K562 (cell line): ENCODE measurements at regions not wholly inside any gene's neighbourhood (a gene's known extent, or its start where the extent isn't known, plus 50 kb on each side); places are given as distances from the start of the nearest gene placed in this dataset.

Experiments
- ARID1B ChIP-seq: fragments of 450-650 bp; IDR thresholded peaks from 2 replicates; pipeline ENCODE4 v1.6.1; 2016; ENCODE audit warnings: antibody characterized with exemption, mild to moderate bottlenecking, inconsistent platforms
- BACH1 ChIP-seq: fragments of 200-800 bp; sonication (Bioruptor generic); IDR thresholded peaks from 2 replicates; pipeline ENCODE4 v1.6.1; 2016; ENCODE audit warnings: missing genetic modification characterization, missing compliant biosample characterization
- DPF2 ChIP-seq: fragments of 450-650 bp; IDR thresholded peaks from 2 replicates; pipeline ENCODE4 v1.6.1; 2016
- JUNB ChIP-seq: fragments of 450-650 bp; formaldehyde crosslinking; conservative IDR thresholded peaks from 2 replicates; pipeline ENCODE4 v1.4.0; 2020; ENCODE audit warnings: mild to moderate bottlenecking
- MEIS2 ChIP-seq: fragments of 450-650 bp; IDR thresholded peaks from 2 replicates; pipeline ENCODE4 v1.6.1; 2014; ENCODE audit warnings: mild to moderate bottlenecking; ENCODE audit not compliant: partially characterized antibody
- NCOR1 ChIP-seq: fragments of 450-650 bp; IDR thresholded peaks from 2 replicates; pipeline ENCODE4 v1.6.1; 2016; ENCODE audit warnings: mild to moderate bottlenecking, moderate library complexity
- PBX2 ChIP-seq, 2 experiments: IDR thresholded peaks in 1 of 2; conservative IDR thresholded peaks in 1 of 2; 2 replicates each; pipeline ENCODE4 v1.6.1; 2016; ENCODE audit warnings: low read depth in 2 of 2, mild to moderate bottlenecking in 1 of 2, missing compliant biosample characterization in 1 of 2, missing genetic modification characterization in 1 of 2, moderate library complexity in 1 of 2
- RFX1 ChIP-seq: fragments of 450-650 bp; IDR thresholded peaks from 2 replicates; pipeline ENCODE4 v1.6.1; 2016; ENCODE audit warnings: mild to moderate bottlenecking, moderate library complexity
- TEAD4 ChIP-seq, 2 experiments: sonication (generic) in 1 of 2; formaldehyde crosslinking in 1 of 2; IDR thresholded peaks; 2 replicates each; pipeline versions ENCODE4 v1.6.1 to v1.8.0; 2012 to 2022; ENCODE audit warnings: borderline replicate concordance in 1 of 2, inconsistent platforms in 1 of 2, low read length in 1 of 2, mild to moderate bottlenecking in 1 of 2, missing genetic modification reagents in 1 of 2
- THAP7 ChIP-seq: fragments of 250-450 bp; sonication (Bioruptor Pico); IDR thresholded peaks from 2 replicates; pipeline ENCODE4 v1.5.0; 2021
- ZBTB11 ChIP-seq, 3 experiments: fragments of 200-800 bp in 1 of 3; fragments of 250-450 bp in 1 of 3; fragments of 450-650 bp in 1 of 3; sonication (Bioruptor Pico) in 1 of 3; sonication (Bioruptor generic) in 1 of 3; formaldehyde crosslinking in 1 of 3; IDR thresholded peaks; 2 replicates each; pipeline versions ENCODE4 v1.6.1 to v1.8.0; 2016 to 2022; ENCODE audit warnings: mild to moderate bottlenecking in 2 of 3, missing genetic modification characterization in 2 of 3, missing compliant biosample characterization in 1 of 3, moderate library complexity in 1 of 3
- ZNF174 ChIP-seq: fragments of 250-450 bp; sonication (Bioruptor Pico); IDR thresholded peaks from 2 replicates; pipeline ENCODE4 v1.4.0; 2020; ENCODE audit warnings: mild to moderate bottlenecking
- ZNF280A ChIP-seq: fragments of 450-650 bp; IDR thresholded peaks from 2 replicates; pipeline ENCODE4 v1.6.1; 2018; ENCODE audit warnings: mild to moderate bottlenecking, low read depth; ENCODE audit not compliant: partially characterized antibody
- ZNF609 ChIP-seq: sonication (generic); formaldehyde crosslinking; IDR thresholded peaks from 2 replicates; pipeline ENCODE4 v1.8.1; 2023; ENCODE audit warnings: missing genetic modification reagents, mild to moderate bottlenecking, borderline replicate concordance

GRCh38 chrX:69232945-69233344 lies 67.7 kb upstream of the PJA1 start (continued):
- TF ChIP-seq MEIS2 (peak; percentile 76), NCOR1 (peak; percentile 41; the same call in 1 of the 2 replicates), RFX1 (no peak), BACH1 (tag) (no peak), THAP7 (CRISPR knock-in tag) (no peak), ZNF280A (no peak), ARID1B (peak; percentile 65), TEAD4 (IDR thresholded peaks at IDR 0.05; ENCODE audit: low read length) (peak; percentile 50; the same call in 1 of the 2 replicates), TEAD4 (CRISPR knock-in tag; IDR thresholded peaks at IDR 0.05; ENCODE audit: borderline replicate concordance) (no peak), PBX2 (CRISPR knock-in tag; IDR thresholded peaks at IDR 0.05; ENCODE audit: low read depth) (no peak), PBX2 (tag; conservative IDR thresholded peaks at IDR 0.05; ENCODE audit: low read depth) (peak; percentile 76), ZNF174 (CRISPR knock-in tag) (no peak), ZNF609 (CRISPR knock-in tag) (no peak), JUNB (CRISPR knock-in tag) (no peak), DPF2 (0 out of 2 replicates have a peak, but pooled peaks have one; percentile 31), ZBTB11 (CRISPR knock-in tag; IDR thresholded peaks at IDR 0.05) (no peak)
